H1 (cell line): ENCODE measurements at regions not wholly inside any gene's neighbourhood (a gene's known extent, or its start where the extent isn't known, plus 50 kb on each side); places are given as distances from the start of the nearest gene placed in this dataset.

Experiments
- CTCF ChIA-PET: fragments of 300-600 bp; sonication (Branson Sonifier 250); formaldehyde crosslinking; loops from one replicate; lab custom pipeline; 2021; ENCODE audit not compliant: partially characterized antibody; lab: Charles Lee
- POLR2A ChIA-PET: fragments of 300-600 bp; sonication (Branson Sonifier 250); formaldehyde crosslinking; loops from one replicate; lab custom pipeline; 2021; ENCODE audit warnings: inconsistent platforms; ENCODE audit not compliant: partially characterized antibody; lab: Charles Lee
- DNase-seq, 2 experiments: peaks; one replicate each; pipeline versions ENCODE4 v3.0.0 to v3.0.0-alpha.2; 2010 to 2022; ENCODE audit warnings: low spot score in 2 of 2, low read depth in 1 of 2, mixed read lengths in 1 of 2
- FAIRE-seq: peaks from 2 replicates; lab custom pipeline; 2011; peaks lifted over from hg19 to GRCh38; lab: Jason Lieb, UNC
- H2AFZ ChIP-seq: 2 replicates; pipeline ENCODE4 v1.8.1; 2012; ENCODE audit warnings: low read length, inconsistent platforms
- H2AK5ac ChIP-seq: 2 replicates; pipeline ENCODE4 v1.6.1; 2013; ENCODE audit warnings: low read depth, low read length
- H2BK120ac ChIP-seq: replicated peaks from 2 replicates; pipeline ENCODE3; 2013; ENCODE audit warnings: low read depth, low read length, inconsistent platforms
- H2BK12ac ChIP-seq: 2 replicates; pipeline ENCODE4 v1.6.1; 2013; ENCODE audit warnings: low read depth, low read length
- H2BK15ac ChIP-seq: 2 replicates; pipeline ENCODE4 v1.6.1; 2013; ENCODE audit warnings: low read length
- H2BK20ac ChIP-seq: 2 replicates; pipeline ENCODE4 v1.6.1; 2013; ENCODE audit warnings: low read length
- H2BK5ac ChIP-seq: 2 replicates; pipeline ENCODE4 v1.6.1; 2013; ENCODE audit warnings: low read depth, low read length
- H3K14ac ChIP-seq: 2 replicates; pipeline ENCODE4 v1.6.1; 2013; ENCODE audit warnings: inconsistent platforms; ENCODE audit not compliant: insufficient read length
- H3K18ac ChIP-seq: 2 replicates; pipeline ENCODE4 v1.6.1; 2013; ENCODE audit warnings: low read length; ENCODE audit errors: extremely low read depth
- H3K23ac ChIP-seq: 2 replicates; pipeline ENCODE4 v1.6.1; 2013; ENCODE audit warnings: inconsistent platforms; ENCODE audit not compliant: insufficient read length
- H3K23me2 ChIP-seq: 2 replicates; pipeline ENCODE4 v1.6.1; 2013; ENCODE audit warnings: low read depth, low read length
- H3K27ac ChIP-seq: 2 replicates; pipeline ENCODE4 v1.6.1; 2011; ENCODE audit warnings: low read depth, low read length, inconsistent platforms
- H3K27me3 ChIP-seq, 4 experiments: replicated peaks in 1 of 4; 1 replicate in 1 of 4; 2 replicates in 3 of 4; pipeline versions ENCODE4 v1.6.1 to v1.8.1; 2011 to 2013; ENCODE audit warnings: low read length in 3 of 4, mild to moderate bottlenecking in 3 of 4, inconsistent platforms in 2 of 4, mixed read lengths in 2 of 4, moderate library complexity in 1 of 4; ENCODE audit not compliant: control insufficient read depth in 3 of 4, insufficient read depth in 3 of 4; ENCODE audit errors: extremely low read depth in 1 of 4
- H3K36me3 ChIP-seq, 4 experiments: 2 replicates each; pipeline versions ENCODE4 v1.6.1 to v1.8.1; 2011 to 2013; ENCODE audit warnings: mild to moderate bottlenecking in 4 of 4, low read length in 3 of 4, moderate library complexity in 2 of 4, control low read depth in 1 of 4, inconsistent platforms in 1 of 4; ENCODE audit not compliant: insufficient read depth in 4 of 4, control insufficient read depth in 2 of 4
- H3K4ac ChIP-seq: replicated peaks from 2 replicates; pipeline ENCODE3; 2013; ENCODE audit warnings: low read length, low read depth, mixed read lengths, inconsistent platforms; ENCODE audit not compliant: insufficient read length
- H3K4me1 ChIP-seq, 4 experiments: replicated peaks in 1 of 4; 1 replicate in 1 of 4; 2 replicates in 3 of 4; pipeline versions ENCODE4 v1.6.1 to v1.8.1; 2011 to 2013; ENCODE audit warnings: low read length in 3 of 4, inconsistent platforms in 2 of 4, mixed read lengths in 1 of 4; ENCODE audit not compliant: insufficient read depth in 4 of 4, control insufficient read depth in 3 of 4
- H3K4me2 ChIP-seq, 2 experiments: 2 replicates each; pipeline versions ENCODE4 v1.6.1 to v1.8.1; 2011 to 2013; ENCODE audit warnings: low read depth in 2 of 2, low read length in 2 of 2, control low read depth in 1 of 2, inconsistent platforms in 1 of 2, mild to moderate bottlenecking in 1 of 2; ENCODE audit not compliant: insufficient read depth in 1 of 2
- H3K4me3 ChIP-seq, 4 experiments: fragments of 200-600, 300-600 bp in 1 of 4; sonication (generic), shearing (Covaris generic), sonication (Bioruptor Twin) in 1 of 4; 2 replicates each; pipeline versions ENCODE4 v1.5.1 to v1.8.1; 2011 to 2016; ENCODE audit warnings: low read length in 4 of 4, low read depth in 3 of 4, control low read depth in 2 of 4, inconsistent platforms in 2 of 4, mild to moderate bottlenecking in 2 of 4, mixed read lengths in 1 of 4, moderate library complexity in 1 of 4; ENCODE audit not compliant: insufficient read depth in 2 of 4; ENCODE audit errors: extremely low read depth in 1 of 4
- H3K56ac ChIP-seq: replicated peaks from 2 replicates; pipeline ENCODE3; 2013; ENCODE audit warnings: low read depth, mild to moderate bottlenecking, mixed read lengths, low read length, inconsistent platforms; ENCODE audit not compliant: insufficient read length
- H3K79me1 ChIP-seq: 2 replicates; pipeline ENCODE4 v1.6.1; 2013; ENCODE audit warnings: low read depth, low read length, control low read depth
- H3K79me2 ChIP-seq, 2 experiments: 2 replicates each; pipeline versions ENCODE4 v1.6.1 to v1.8.1; 2012 to 2013; ENCODE audit warnings: low read length in 2 of 2, mild to moderate bottlenecking in 2 of 2, inconsistent platforms in 1 of 2; ENCODE audit not compliant: insufficient read depth in 2 of 2, control insufficient read depth in 1 of 2
- H3K9ac ChIP-seq, 4 experiments: replicated peaks in 1 of 4; 1 replicate in 1 of 4; 2 replicates in 3 of 4; pipeline versions ENCODE4 v1.6.1 to v1.8.1; 2011 to 2013; ENCODE audit warnings: low read depth in 3 of 4, low read length in 3 of 4, control low read depth in 2 of 4, mild to moderate bottlenecking in 2 of 4, moderate library complexity in 2 of 4, inconsistent platforms in 1 of 4; ENCODE audit errors: extremely low read depth in 1 of 4
- H3K9me3 ChIP-seq, 2 experiments: 2 replicates each; pipeline versions ENCODE4 v1.6.1 to v1.8.1; 2012 to 2013; ENCODE audit warnings: mild to moderate bottlenecking in 2 of 2, moderate library complexity in 2 of 2, control low read depth in 1 of 2, inconsistent platforms in 1 of 2, low read depth in 1 of 2, low read length in 1 of 2, mixed read lengths in 1 of 2; ENCODE audit not compliant: insufficient read depth in 2 of 2
- H4K20me1 ChIP-seq, 2 experiments: replicated peaks in 1 of 2; 2 replicates each; pipeline versions ENCODE3 to v1.8.1; 2011 to 2013; ENCODE audit warnings: inconsistent platforms in 2 of 2, low read length in 2 of 2, mild to moderate bottlenecking in 1 of 2; ENCODE audit not compliant: insufficient read depth in 2 of 2, control insufficient read depth in 1 of 2
- H4K5ac ChIP-seq: 2 replicates; pipeline ENCODE4 v1.6.1; 2013; ENCODE audit warnings: low read length, low read depth, mixed read lengths, inconsistent platforms; ENCODE audit not compliant: insufficient read length
- H4K8ac ChIP-seq: 2 replicates; pipeline ENCODE4 v1.8.0; 2013; ENCODE audit warnings: mild to moderate bottlenecking, moderate library complexity, low read length, inconsistent platforms; ENCODE audit not compliant: insufficient read depth; ENCODE audit errors: extremely low read depth
- H4K91ac ChIP-seq: replicated peaks from 2 replicates; pipeline ENCODE3; 2013; ENCODE audit warnings: low read length, mixed read lengths, inconsistent platforms; ENCODE audit not compliant: insufficient read length
- KDM5A ChIP-seq: fragments of 200-600 bp; IDR thresholded peaks from 2 replicates; pipeline ENCODE4 v1.7.1; 2012; ENCODE audit warnings: mild to moderate bottlenecking, low read length, inconsistent platforms, mixed read lengths
- TBP ChIP-seq: IDR thresholded peaks from 2 replicates; pipeline ENCODE4 v1.6.1; 2011; ENCODE audit warnings: low read depth, low read length, improper control_type of control experiment
- WGBS, 2 experiments: shearing (Covaris generic) in 1 of 2; methylation state at CpG; one replicate each; pipeline versions ENCODE4 v1.1.6 to v1.1.7; 2013 to 2015; ENCODE audit warnings: low lambda C conversion rate in 2 of 2, mixed read lengths in 2 of 2, inconsistent platforms in 1 of 2, low coverage in 1 of 2, missing lambda C conversion rate in 1 of 2; ENCODE audit not compliant: insufficient replicate concordance in 2 of 2, insufficient coverage in 1 of 2, insufficient read length in 1 of 2; ENCODE audit errors: extremely low coverage in 1 of 2, missing lambda C conversion rate in 1 of 2; 5-methylcytosine and 5-hydroxymethylcytosine counted together

DNA sequence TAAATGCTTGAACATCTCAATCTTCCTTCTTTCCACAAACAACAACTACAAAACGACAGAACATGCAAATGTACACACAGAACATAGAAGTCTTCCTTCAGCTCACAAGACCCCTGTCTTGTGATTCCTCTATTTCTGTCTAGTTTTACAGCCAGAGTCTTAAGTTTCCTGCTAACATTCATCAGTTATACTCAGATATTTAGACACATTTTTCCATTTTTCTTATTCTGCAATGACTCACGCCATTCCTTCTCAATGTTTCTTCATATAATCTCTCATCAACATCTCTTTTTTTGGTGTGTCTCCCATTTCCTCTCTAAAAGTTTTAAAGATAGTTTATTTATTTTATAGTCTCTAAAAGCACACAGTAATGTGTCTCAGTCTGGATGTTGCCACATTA lies 1872.9 kb upstream of the PCDH20 start:
- H3K4me1 ChIP-seq, result no peaks in the 10 kb centered on the region
- H4K8ac ChIP-seq, result no peak overlapping the region
- H2BK12ac ChIP-seq, result no peak overlapping the region
- H3K56ac ChIP-seq, result no peak overlapping the region
- no peaks in the 10 kb centered on the region for H3K23me2 ChIP-seq
- no peak overlapping the region for H3K4ac ChIP-seq
- no peak overlapping the region for H2BK15ac ChIP-seq
- no peaks in the 10 kb centered on the region for H3K9me3 ChIP-seq
- H3K14ac ChIP-seq, result no peak overlapping the region
- no peak overlapping the region for H3K9ac ChIP-seq
- H2BK5ac ChIP-seq, result no peak overlapping the region
- no peaks in the 10 kb centered on the region for H3K27me3 ChIP-seq
- H3K79me1 ChIP-seq, result no peaks in the 10 kb centered on the region
- DNase-seq (no peak), FAIRE-seq (no peak)
- no peaks in the 10 kb centered on the region for H3K79me2 ChIP-seq
- no peak overlapping the region for H2BK120ac ChIP-seq
- no peaks in the 10 kb centered on the region for H3K36me3 ChIP-seq
- H4K20me1 ChIP-seq, result no peaks in the 10 kb centered on the region
- no peak overlapping the region for H2AFZ ChIP-seq
- ChIA-PET POLR2A (no interaction called here), CTCF (no interaction called here)
- 86% methylated on average over 2 of the region's 2 CpGs; no CpG with 5 or more reads in 1 of the 2 experiments for WGBS, 2 experiments
- no peak overlapping the region for H2AK5ac ChIP-seq
- no peak overlapping the region for H4K91ac ChIP-seq
- H3K18ac ChIP-seq, result no peak overlapping the region
- H3K23ac ChIP-seq, result no peak overlapping the region
- no peak overlapping the region for H3K4me3 ChIP-seq
- no peak overlapping the region for H4K5ac ChIP-seq
- no peak overlapping the region for H3K4me2 ChIP-seq
- TF ChIP-seq KDM5A, result no peak
- TF ChIP-seq TBP, result no peak
- H3K27ac ChIP-seq, result no peak overlapping the region
- no peak overlapping the region for H2BK20ac ChIP-seq
